Esophagus muscularis mucosa (tissue), 4 donors: ENCODE measurements at regions not wholly inside any gene's neighbourhood (a gene's known extent, or its start where the extent isn't known, plus 50 kb on each side); places are given as distances from the start of the nearest gene placed in this dataset.

Source experiments
- EP300 ChIP-seq: sonication (generic); formaldehyde crosslinking; IDR thresholded peaks from one replicate; pipeline ENCODE4 v1.6.1; 2017; ENCODE audit warnings: antibody characterized with exemption
- POLR2A ChIP-seq: fragments of 450-650 bp; IDR thresholded peaks from one replicate; pipeline ENCODE4 v1.6.1; 2017; ENCODE audit warnings: antibody characterized with exemption, moderate library complexity, mild to moderate bottlenecking, low read depth
- POLR2AphosphoS5 ChIP-seq, 2 donors: sonication (generic); formaldehyde crosslinking; IDR thresholded peaks; one replicate each; pipeline ENCODE4 v1.6.1; 2017; ENCODE audit warnings: antibody characterized with exemption in 2 of 2
- TF ChIP-seq, protein P1 (sequence below), 3 experiments: fragments of 200-600 bp in 2 of 3; fragments of 450-650 bp in 1 of 3; sonication (generic) in 2 of 3; IDR thresholded peaks; one replicate each; pipeline ENCODE4 v1.5.1; 2017 to 2019; ENCODE audit warnings: antibody characterized with exemption in 3 of 3, mild to moderate bottlenecking in 2 of 3, moderate library complexity in 1 of 3

DNA sequence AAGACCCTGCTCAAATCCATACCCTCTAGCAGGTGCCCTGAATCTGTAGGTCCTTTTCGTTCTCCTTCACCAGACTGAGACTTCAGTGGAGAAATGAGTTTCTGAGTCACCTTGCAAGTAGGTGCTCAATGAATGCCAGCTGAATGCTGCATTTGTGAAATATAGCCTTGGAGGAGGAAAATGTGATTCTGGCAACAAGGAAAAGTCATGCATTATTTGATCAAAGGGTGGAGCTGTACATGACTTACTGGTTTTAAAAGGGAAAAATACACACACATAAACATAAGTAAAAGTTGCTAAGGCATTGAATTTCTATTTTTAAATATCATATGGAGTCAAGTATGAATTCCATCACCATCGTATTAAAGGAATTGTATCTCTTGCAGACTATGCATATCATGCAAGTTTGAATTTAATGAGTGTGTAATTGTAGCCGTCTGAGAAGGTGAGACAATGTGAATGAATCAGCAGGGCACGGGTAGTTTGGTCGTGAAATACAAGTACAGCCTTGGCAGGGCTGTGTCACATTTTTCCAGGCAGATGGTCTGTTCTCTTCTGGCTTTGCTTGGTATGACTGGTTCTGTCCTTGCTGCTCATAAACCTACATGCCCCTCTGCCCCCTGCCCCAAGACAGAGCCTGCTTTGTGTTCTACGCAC lies 160.8 kb downstream of the COL6A3 start:
- TF ChIP-seq, protein P1, sequence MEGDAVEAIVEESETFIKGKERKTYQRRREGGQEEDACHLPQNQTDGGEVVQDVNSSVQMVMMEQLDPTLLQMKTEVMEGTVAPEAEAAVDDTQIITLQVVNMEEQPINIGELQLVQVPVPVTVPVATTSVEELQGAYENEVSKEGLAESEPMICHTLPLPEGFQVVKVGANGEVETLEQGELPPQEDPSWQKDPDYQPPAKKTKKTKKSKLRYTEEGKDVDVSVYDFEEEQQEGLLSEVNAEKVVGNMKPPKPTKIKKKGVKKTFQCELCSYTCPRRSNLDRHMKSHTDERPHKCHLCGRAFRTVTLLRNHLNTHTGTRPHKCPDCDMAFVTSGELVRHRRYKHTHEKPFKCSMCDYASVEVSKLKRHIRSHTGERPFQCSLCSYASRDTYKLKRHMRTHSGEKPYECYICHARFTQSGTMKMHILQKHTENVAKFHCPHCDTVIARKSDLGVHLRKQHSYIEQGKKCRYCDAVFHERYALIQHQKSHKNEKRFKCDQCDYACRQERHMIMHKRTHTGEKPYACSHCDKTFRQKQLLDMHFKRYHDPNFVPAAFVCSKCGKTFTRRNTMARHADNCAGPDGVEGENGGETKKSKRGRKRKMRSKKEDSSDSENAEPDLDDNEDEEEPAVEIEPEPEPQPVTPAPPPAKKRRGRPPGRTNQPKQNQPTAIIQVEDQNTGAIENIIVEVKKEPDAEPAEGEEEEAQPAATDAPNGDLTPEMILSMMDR (IDR thresholded peaks at IDR 0.05): no peak
- TF ChIP-seq POLR2AphosphoS5 (IDR thresholded peaks at IDR 0.05) (no peak), POLR2A (no peak), EP300 (no peak)
